GM12878 (cell line): ENCODE measurements at regions not wholly inside any gene's neighbourhood (a gene's known extent, or its start where the extent isn't known, plus 50 kb on each side); places are given as distances from the start of the nearest gene placed in this dataset.

Source experiments
- ATF7 ChIP-seq: fragments of 450-650 bp; IDR thresholded peaks from 2 replicates; pipeline ENCODE4 v1.6.1; 2016; ENCODE audit warnings: low read depth, mild to moderate bottlenecking
- BACH1 ChIP-seq: fragments of 450-650 bp; IDR thresholded peaks from 2 replicates; pipeline ENCODE4 v1.6.1; 2017; ENCODE audit warnings: mild to moderate bottlenecking, borderline replicate concordance
- CREB1 ChIP-seq: IDR thresholded peaks from 2 replicates; pipeline ENCODE4 v1.6.1; 2012; ENCODE audit warnings: low read depth, mild to moderate bottlenecking, inconsistent platforms
- CREM ChIP-seq: IDR thresholded peaks from 2 replicates; pipeline ENCODE4 v1.6.1; 2014; ENCODE audit warnings: antibody characterized with exemption, low read depth
- CTCF ChIP-seq, 3 experiments: IDR thresholded peaks in 2 of 3; conservative IDR thresholded peaks in 1 of 3; 2 replicates each; pipeline ENCODE4 v1.5.1; 2011; ENCODE audit warnings: low read depth in 3 of 3, low read length in 3 of 3, mild to moderate bottlenecking in 3 of 3, control low read depth in 2 of 3, moderate library complexity in 2 of 3, inconsistent platforms in 1 of 3, mixed read lengths in 1 of 3; ENCODE audit not compliant: control insufficient read depth in 2 of 3, insufficient read depth in 1 of 3; ENCODE audit errors: extremely low read depth in 1 of 3
- JUND ChIP-seq: IDR thresholded peaks from 2 replicates; pipeline ENCODE4 v1.6.1; 2012; ENCODE audit warnings: low read depth, mild to moderate bottlenecking, low read length, improper control_type of control experiment, moderate library complexity
- MAX ChIP-seq: IDR thresholded peaks from 2 replicates; pipeline ENCODE4 v1.6.1; 2012; ENCODE audit warnings: low read depth, low read length, improper control_type of control experiment
- PAX8 ChIP-seq: fragments of 450-650 bp; IDR thresholded peaks from 2 replicates; pipeline ENCODE4 v1.6.1; 2017; ENCODE audit warnings: mild to moderate bottlenecking, moderate library complexity
- RAD21 ChIP-seq: IDR thresholded peaks from 2 replicates; pipeline ENCODE4 v1.6.1; 2011; ENCODE audit warnings: mild to moderate bottlenecking, low read depth, low read length, moderate library complexity; ENCODE audit not compliant: insufficient read depth
- RCOR1 ChIP-seq: conservative IDR thresholded peaks from 2 replicates; pipeline ENCODE4 v1.6.1; 2012; ENCODE audit warnings: low read depth, low read length, improper control_type of control experiment
- USF2 ChIP-seq: IDR thresholded peaks from 2 replicates; pipeline ENCODE4 v1.6.1; 2011; ENCODE audit warnings: low read depth, low read length, improper control_type of control experiment, borderline replicate concordance
- YY1 ChIP-seq: IDR thresholded peaks from 2 replicates; pipeline ENCODE4 v1.6.1; 2011; ENCODE audit warnings: low read depth, mild to moderate bottlenecking, low read length

GRCh38 chr5:121737120-121737519, 114.6 kb upstream of the FTMT start:
- TF ChIP-seq ATF7: no peak
- TF ChIP-seq YY1: no peak
- TF ChIP-seq MAX: no peak
- TF ChIP-seq CTCF (IDR thresholded peaks at IDR 0.05 in 2 of 3, conservative IDR thresholded peaks at IDR 0.05 in 1 of 3; ENCODE audit: control insufficient read depth in 2 of 3, extremely low read depth in 1 of 3, insufficient read depth in 1 of 3, low read depth in 3 of 3, low read length in 3 of 3): no peak
- no peak for TF ChIP-seq PAX8
- no peak for TF ChIP-seq CREB1
- no peak for TF ChIP-seq JUND
- no peak for TF ChIP-seq BACH1
- TF ChIP-seq USF2: no peak
- TF ChIP-seq CREM: no peak
- no peak for TF ChIP-seq RCOR1
- TF ChIP-seq RAD21: no peak
